IPS-18a (cell line): ENCODE measurements at regions not wholly inside any gene's neighbourhood (a gene's known extent, or its start where the extent isn't known, plus 50 kb on each side); places are given as distances from the start of the nearest gene placed in this dataset.
"Not testable (repeated sequence)": the region's sequence is repeated elsewhere in the genome, so short reads cannot be mapped to it uniquely, and the experiment has no call there.

Experiments used
- H3K27ac ChIP-seq: one replicate; pipeline ENCODE4 v1.5.1; 2013; ENCODE audit warnings: low read length
- H3K27me3 ChIP-seq: one replicate; pipeline ENCODE4 v1.6.1; 2013; ENCODE audit warnings: mild to moderate bottlenecking, low read length; ENCODE audit not compliant: control insufficient read depth, insufficient read depth
- H3K36me3 ChIP-seq: one replicate; pipeline ENCODE4 v1.6.1; 2013; ENCODE audit warnings: low read depth, low read length; ENCODE audit not compliant: control insufficient read depth
- H3K4me1 ChIP-seq: one replicate; pipeline ENCODE4 v1.6.1; 2013; ENCODE audit warnings: low read depth, low read length; ENCODE audit not compliant: control insufficient read depth
- H3K4me3 ChIP-seq: one replicate; pipeline ENCODE4 v1.5.1; 2013; ENCODE audit warnings: low read length
- H3K9ac ChIP-seq: one replicate; pipeline ENCODE4 v1.6.1; 2013; ENCODE audit warnings: mild to moderate bottlenecking, low read length, moderate library complexity
- H3K9me3 ChIP-seq: one replicate; pipeline ENCODE4 v1.6.1; 2013; ENCODE audit warnings: low read depth, low read length; ENCODE audit not compliant: control insufficient read depth

- no peak overlapping the region for H3K4me3 ChIP-seq
- no peaks in the 10 kb centered on the region for H3K27me3 ChIP-seq
- no peaks in the 10 kb centered on the region for H3K9me3 ChIP-seq
- no peaks in the 10 kb centered on the region for H3K36me3 ChIP-seq
- H3K9ac ChIP-seq: no peak overlapping the region
- no peaks in the 10 kb centered on the region for H3K4me1 ChIP-seq
- H3K27ac ChIP-seq: no peak overlapping the region
Observed at GRCh38 chr1:233790662-233791371, 113.7 kb upstream of the SLC35F3 start.

GRCh38 chr1:233791372-233791703 is 113.1 kb upstream of the SLC35F3 start:
- Histone ChIP-seq H3K36me3 (no peaks in the 10 kb centered on the region), H3K27ac (no peak overlapping the region), H3K9ac (no peak overlapping the region), H3K4me1 (no peaks in the 10 kb centered on the region), H3K4me3 (no peak overlapping the region), H3K9me3 (no peaks in the 10 kb centered on the region), H3K27me3 (no peaks in the 10 kb centered on the region)

GRCh38 chr1:233791721-233792120 is 112.8 kb upstream of the SLC35F3 start:
- H3K4me1 ChIP-seq: no peaks in the 10 kb centered on the region
- H3K4me3 ChIP-seq: no peak overlapping the region
- no peaks in the 10 kb centered on the region for H3K36me3 ChIP-seq
- no peak overlapping the region for H3K27ac ChIP-seq
- H3K9ac ChIP-seq: no peak overlapping the region
- H3K27me3 ChIP-seq: no peaks in the 10 kb centered on the region
- H3K9me3 ChIP-seq: no peaks in the 10 kb centered on the region

GRCh38 chr1:233794863-233795262 is 109.6 kb upstream of the SLC35F3 start:
- Histone ChIP-seq H3K9ac (no peak overlapping the region), H3K4me3 (no peak overlapping the region), H3K4me1 (no peaks in the 10 kb centered on the region), H3K27me3 (no peaks in the 10 kb centered on the region), H3K9me3 (no peaks in the 10 kb centered on the region), H3K27ac (no peak overlapping the region), H3K36me3 (no peaks in the 10 kb centered on the region)

- H3K4me3 ChIP-seq: no peak overlapping the region
- no peak overlapping the region for H3K27ac ChIP-seq
- no peaks in the 10 kb centered on the region for H3K9me3 ChIP-seq
- no peaks in the 10 kb centered on the region for H3K27me3 ChIP-seq
- no peaks in the 10 kb centered on the region for H3K36me3 ChIP-seq
- H3K4me1 ChIP-seq: no peaks in the 10 kb centered on the region
- no peak overlapping the region for H3K9ac ChIP-seq
Observed at GRCh38 chr1:233796146-233796783, 108.2 kb upstream of the SLC35F3 start.

- Histone ChIP-seq H3K9ac (no peak overlapping the region), H3K9me3 (peaks cover 10% of the 10 kb centered on the region), H3K27me3 (no peaks in the 10 kb centered on the region), H3K4me3 (no peak overlapping the region), H3K4me1 (no peaks in the 10 kb centered on the region), H3K36me3 (no peaks in the 10 kb centered on the region), H3K27ac (no peak overlapping the region)
Observed at GRCh38 chr1:233802611-233803010, 101.9 kb upstream of the SLC35F3 start.

GRCh38 chr1:233805786-233806185 is 98.7 kb upstream of the SLC35F3 start:
- no peak overlapping the region for H3K4me3 ChIP-seq
- no peak overlapping the region for H3K27ac ChIP-seq
- H3K9me3 ChIP-seq: peaks cover 10% of the 10 kb centered on the region
- no peaks in the 10 kb centered on the region for H3K36me3 ChIP-seq
- H3K4me1 ChIP-seq: no peaks in the 10 kb centered on the region
- H3K27me3 ChIP-seq: no peaks in the 10 kb centered on the region
- no peak overlapping the region for H3K9ac ChIP-seq

- Histone ChIP-seq H3K9ac (no peak overlapping the region), H3K36me3 (no peaks in the 10 kb centered on the region), H3K9me3 (no peaks in the 10 kb centered on the region), H3K27ac (no peak overlapping the region), H3K27me3 (no peaks in the 10 kb centered on the region), H3K4me3 (no peak overlapping the region), H3K4me1 (no peaks in the 10 kb centered on the region)
Observed at GRCh38 chr1:233815357-233815756, 89.1 kb upstream of the SLC35F3 start.

GRCh38 chr1:233815865-233816264 is 88.6 kb upstream of the SLC35F3 start:
- H3K4me1 ChIP-seq: no peaks in the 10 kb centered on the region
- H3K27me3 ChIP-seq: no peaks in the 10 kb centered on the region
- H3K9ac ChIP-seq: no peak overlapping the region
- H3K27ac ChIP-seq: no peak overlapping the region
- no peak overlapping the region for H3K4me3 ChIP-seq
- no peaks in the 10 kb centered on the region for H3K36me3 ChIP-seq
- no peaks in the 10 kb centered on the region for H3K9me3 ChIP-seq

GRCh38 chr1:233816348-233816747 is 88.1 kb upstream of the SLC35F3 start:
- H3K9ac ChIP-seq: no peak overlapping the region

GRCh38 chr1:233819042-233819441 is 85.4 kb upstream of the SLC35F3 start:
- no peaks in the 10 kb centered on the region for H3K9me3 ChIP-seq
- H3K4me3 ChIP-seq: no peak overlapping the region
- H3K9ac ChIP-seq: no peak overlapping the region
- H3K27me3 ChIP-seq: no peaks in the 10 kb centered on the region
- no peaks in the 10 kb centered on the region for H3K4me1 ChIP-seq
- H3K27ac ChIP-seq: no peak overlapping the region
- H3K36me3 ChIP-seq: no peaks in the 10 kb centered on the region

More at GRCh38 chr1:233816348-233816747, 88.1 kb upstream of the SLC35F3 start:
- Histone ChIP-seq H3K4me3 (no peak overlapping the region), H3K4me1 (no peaks in the 10 kb centered on the region), H3K36me3 (no peaks in the 10 kb centered on the region), H3K9me3 (no peaks in the 10 kb centered on the region), H3K27me3 (no peaks in the 10 kb centered on the region), H3K27ac (no peak overlapping the region)

- not testable (repeated sequence) for H3K9ac ChIP-seq, H3K4me3 ChIP-seq, H3K27me3 ChIP-seq, H3K9me3 ChIP-seq, H3K4me1 ChIP-seq, H3K27ac ChIP-seq, H3K36me3 ChIP-seq
Observed at GRCh38 chr1:233824179-233824578, 80.3 kb upstream of the SLC35F3 start.
